PFSK-1 (cell line): ENCODE measurements at regions not wholly inside any gene's neighbourhood (a gene's known extent, or its start where the extent isn't known, plus 50 kb on each side); places are given as distances from the start of the nearest gene placed in this dataset.

Experiments used
- POLR2AphosphoS5 ChIP-seq: IDR thresholded peaks from 2 replicates; pipeline ENCODE4 v1.6.1; 2012; ENCODE audit warnings: low read depth, mild to moderate bottlenecking, control low read depth, low read length, moderate library complexity
- SIN3A ChIP-seq: IDR thresholded peaks from 2 replicates; pipeline ENCODE4 v1.6.1; 2012; ENCODE audit warnings: mild to moderate bottlenecking, low read length, moderate library complexity, borderline replicate concordance; ENCODE audit not compliant: insufficient read depth

GRCh38 chr4:14865031-14865366, 137.3 kb upstream of the CPEB2 start:
- TF ChIP-seq POLR2AphosphoS5 = no peak
- no peak for TF ChIP-seq SIN3A
